ENCODE measurements at regions not wholly inside any gene's neighbourhood (a gene's known extent, or its start where the extent isn't known, plus 50 kb on each side); places are given as distances from the start of the nearest gene placed in this dataset.

DNA sequence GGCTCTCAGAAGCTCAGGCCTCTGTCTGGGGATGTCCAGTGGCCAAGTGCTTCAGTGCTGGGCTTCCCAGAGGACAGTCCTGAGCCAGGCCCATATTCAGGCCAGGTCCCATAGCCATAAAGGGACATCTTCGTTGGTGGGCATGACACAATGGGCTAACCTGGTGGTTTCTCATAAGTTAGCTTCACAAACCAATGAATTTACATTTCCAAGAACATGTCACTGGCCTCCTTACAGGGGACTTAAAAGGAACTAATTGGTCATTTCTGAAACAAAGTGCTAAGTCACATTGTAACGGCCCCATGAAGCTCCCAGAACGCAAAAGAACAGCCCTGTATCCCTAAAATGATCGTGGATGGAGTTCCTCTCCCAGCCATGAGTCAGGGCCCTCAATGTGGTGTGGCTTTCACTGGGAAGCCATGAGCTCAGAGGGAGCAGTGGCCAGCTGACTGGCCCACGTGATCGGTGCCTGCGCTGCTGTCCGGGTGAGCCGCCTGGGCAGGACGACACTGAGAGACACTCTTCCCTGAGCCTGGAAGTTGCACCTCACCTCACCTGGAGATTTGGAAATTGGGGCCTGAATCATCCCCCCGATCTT lies 163.7 kb upstream of the APCDD1 start:
- DNase-seq = peak; percentile 77

DNA sequence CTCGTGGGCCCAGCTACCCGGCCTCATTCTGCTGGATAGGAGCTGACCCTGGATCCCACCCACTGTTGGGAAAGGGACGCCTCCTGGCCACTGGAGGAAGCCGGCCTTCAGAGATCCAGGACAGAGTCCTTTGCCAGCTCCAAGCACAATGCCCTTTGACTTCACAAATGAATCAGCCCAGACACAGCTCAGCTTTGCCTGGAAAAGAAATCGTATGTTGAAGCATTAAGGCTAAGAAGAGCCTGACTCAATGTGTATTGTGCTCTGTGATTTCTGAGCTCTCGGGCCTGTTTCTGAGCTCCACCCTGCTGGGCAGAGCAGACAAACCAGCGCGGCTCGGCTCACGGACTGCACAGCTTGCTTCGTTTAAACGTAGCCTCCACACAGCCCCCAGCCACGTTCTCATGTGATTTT lies 162.9 kb upstream of the APCDD1 start:
- DNase-seq = no peak

DNA sequence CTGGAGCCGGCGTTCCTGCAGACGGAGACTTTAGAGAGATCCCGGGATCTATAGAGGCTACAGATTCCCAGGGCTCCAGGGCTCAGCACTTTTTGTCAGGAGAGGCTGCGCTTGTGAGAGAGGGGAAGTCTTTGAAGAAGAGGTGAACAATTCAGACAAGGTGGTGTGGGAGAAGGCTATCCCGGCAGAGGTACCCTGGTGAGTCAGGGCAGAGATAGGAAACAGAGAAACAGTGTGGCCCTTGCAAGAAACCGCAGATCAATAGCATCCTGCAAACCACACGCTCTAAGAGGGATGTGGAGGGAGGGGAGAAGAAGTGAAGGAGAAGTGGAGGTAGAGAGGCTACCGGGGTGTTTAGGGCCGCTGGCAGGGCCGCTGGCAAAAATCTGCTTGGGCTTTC lies 160.5 kb upstream of the APCDD1 start:
- DNase-seq = no peak

DNA sequence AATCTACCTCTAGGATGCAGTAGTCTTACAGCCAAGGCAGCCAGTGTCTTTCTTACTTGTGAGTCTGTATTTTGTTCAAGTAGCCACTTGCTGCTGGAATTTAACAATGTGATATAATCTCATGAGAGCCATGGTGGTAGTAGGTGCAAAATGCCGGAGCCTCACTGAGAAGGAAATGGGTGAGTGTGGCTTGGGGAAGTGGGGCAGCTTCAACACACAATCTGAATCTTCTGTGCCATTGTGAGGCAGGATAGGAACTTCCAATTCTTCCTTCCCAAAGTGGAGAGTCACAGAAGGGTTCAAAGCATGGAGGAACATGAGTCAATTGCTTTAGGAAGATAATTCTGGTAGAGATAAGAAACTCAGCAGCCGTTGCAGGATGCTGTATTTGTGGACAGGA lies 158.7 kb upstream of the APCDD1 start:
- DNase-seq = no peak

DNA sequence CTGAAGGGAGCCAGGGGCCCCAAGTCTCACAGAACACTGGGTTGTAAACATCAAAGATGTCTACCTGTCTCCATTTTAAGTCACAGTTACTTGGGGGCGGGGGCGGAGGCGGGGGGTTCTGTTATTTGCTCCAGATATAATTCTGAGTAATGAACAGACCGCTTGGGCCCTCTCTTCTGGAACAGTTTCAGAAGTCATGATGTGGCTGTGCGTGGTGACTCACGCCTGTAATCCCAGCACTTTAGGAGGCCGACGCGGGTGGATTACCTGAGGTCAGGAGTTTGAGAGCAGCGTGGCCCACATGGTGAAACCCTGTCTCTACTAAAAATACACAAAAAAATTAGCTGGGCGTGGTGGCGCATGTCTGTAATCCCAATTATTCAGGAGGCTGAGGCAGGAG lies 157.9 kb upstream of the APCDD1 start:
- DNase-seq = no peak

DNA sequence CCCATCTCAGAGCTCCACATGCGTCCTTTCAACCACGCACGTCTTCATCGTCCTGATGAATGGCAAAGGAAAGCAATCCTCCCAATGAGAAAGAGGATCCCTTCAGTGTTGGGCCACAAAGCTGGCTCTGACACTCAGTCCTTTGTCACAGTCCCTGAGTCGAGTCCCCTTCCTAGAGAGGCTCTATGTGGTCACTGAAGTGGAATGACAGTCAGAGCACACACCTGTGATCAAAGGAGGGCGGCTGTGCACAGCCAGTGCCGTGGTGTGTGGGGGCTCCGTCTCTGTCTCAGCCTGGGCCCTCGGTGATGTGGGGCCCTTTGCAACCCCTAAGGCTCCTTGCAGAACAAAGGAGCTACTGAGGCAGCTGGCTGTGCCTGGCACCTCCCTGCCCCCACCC lies 157.3 kb upstream of the APCDD1 start:
- no peak for DNase-seq

DNA sequence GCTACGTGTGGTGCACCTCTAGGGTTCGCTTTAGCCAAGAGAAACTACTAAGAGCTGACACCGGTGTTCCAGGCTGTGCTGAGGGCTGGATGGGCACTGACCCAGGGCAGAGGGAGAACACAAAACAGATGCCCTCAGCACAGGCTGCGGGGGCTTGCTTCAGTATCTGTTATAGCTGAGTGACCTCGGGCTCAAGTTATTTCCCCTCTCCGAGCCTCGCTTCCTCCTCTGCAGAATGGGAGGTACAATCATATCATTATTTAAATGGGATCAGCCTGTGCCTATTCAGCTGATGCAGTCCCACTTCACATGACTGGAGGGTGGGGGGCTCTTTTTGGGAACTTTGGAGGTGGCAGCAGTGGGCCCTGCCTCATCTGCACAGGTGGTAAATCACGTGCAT lies 156.1 kb upstream of the APCDD1 start:
- DNase-seq = no peak

DNA sequence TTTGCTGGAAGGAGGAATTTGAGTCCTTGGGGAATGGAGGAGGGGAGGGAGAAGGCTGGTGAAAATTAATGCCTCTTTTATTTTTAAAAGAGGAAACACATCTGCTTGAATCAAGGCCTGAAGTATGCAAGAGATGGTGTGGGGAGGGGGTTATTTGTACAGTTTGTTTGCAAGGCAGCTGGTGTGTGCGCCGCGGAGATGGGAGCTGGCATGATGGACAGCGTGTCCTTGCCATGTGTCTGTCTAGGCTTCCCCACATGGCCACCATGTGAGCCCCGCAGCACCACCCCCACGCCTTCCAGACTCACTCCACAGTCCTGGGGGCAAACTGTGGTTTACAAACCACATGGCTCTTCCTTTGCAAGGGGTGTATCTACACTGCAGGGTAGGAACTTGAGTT lies 154.8 kb upstream of the APCDD1 start:
- DNase-seq = no peak

DNA sequence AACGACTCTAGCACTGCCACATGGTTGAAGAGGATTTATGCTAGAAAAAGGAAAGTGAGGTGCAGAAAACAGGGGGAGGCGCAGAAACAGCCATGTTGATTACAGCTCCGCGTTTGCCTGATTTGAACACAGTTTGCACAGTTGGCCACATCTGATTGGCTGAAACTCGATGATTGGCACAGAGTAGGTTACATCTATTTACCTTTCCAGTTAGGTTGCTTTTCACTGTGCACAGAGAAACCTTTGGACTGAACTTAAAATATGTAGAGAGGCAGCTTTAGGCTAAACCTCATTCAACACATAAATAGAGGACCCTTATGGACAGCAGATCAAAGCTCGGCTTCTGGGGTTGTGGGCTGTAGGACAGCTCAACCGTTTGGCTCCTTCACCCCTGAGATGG lies 153.7 kb upstream of the APCDD1 start:
- no peak for DNase-seq

DNA sequence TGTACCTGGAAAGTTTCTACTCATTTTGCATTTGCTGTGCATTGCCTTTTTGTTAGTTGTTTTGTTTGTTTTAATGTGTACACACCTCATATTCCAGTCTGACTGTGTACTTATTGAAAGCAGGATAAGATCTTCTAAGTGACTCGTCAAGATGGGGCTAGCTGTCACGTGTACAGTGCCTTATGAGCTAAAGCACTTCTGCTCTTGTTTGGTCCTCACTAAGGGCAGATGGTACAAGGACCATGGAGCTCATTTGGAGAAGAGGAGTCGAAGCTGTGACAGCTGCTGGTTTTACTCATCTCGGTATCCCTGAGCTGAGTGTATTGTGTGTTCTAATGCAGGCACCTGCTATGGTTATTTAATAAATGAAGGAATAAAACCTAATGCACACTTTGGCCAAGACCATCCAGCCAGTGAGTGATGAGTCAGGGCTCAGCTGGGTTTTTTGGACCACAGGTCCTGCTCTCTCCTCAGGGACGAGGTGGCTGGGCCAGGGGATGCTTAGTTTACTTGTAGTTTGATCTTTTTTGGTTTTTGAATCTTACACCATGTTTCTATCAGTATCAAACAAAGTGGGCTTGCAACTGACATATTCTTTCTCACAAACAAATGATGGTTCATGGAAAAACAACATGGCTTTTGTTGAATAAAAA lies 152.5 kb upstream of the APCDD1 start:
- no peak for DNase-seq

DNA sequence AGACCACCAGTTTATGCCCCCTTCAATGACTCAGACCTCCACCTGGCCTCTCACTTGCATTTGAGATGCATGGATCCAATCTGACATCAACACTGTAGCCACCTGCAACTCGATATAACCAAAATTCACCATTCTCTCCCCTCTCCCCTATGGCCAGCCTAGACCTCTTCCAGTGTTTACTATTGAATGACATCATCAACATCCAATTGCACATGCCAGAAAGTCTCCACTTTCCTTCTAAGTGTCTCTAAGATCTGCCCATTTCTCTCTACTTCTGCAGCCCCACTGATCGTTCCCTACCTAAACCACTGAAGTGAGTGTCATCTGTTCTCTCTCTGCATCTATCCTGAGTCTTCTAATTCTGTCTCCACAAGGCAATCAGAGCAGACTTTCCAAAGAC lies 151.3 kb upstream of the APCDD1 start:
- no peak for DNase-seq

DNA sequence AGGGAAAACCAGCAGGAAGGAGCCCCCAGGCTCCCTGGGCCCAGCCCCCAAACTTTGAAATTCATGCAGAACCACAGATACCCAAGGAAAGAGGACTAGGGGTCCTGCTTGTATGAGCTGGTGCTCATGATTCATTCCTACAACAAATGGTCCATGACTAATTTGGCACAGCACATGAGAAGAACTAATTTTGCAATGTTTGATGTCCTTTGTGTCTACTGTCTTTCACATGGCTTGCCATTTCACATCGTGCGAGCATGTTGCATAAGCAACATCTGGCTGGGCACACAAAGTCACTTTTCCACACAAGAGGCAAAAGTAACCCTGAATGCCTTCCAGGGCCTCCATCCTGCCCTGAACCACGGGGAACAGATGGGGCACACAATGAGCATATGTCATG lies 149.6 kb upstream of the APCDD1 start:
- peak; percentile 86 for DNase-seq

DNA sequence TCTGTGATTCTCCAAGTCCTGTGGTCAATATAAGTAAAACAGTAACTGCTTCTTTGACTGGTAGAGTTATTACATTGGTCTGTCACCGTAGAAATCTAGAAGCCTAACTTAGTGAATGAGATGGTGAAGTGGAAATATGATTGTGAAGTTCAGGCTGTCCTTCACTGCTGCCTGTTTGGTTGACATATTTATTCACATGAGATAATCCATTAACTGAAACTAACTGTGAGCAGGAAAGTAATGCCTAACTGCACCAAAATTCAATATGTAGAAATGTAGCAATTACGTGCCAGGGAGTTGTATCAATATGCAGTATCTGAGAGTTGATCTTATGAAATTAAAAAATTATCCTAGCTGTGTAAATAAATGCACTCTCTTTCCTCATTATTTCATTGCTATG lies 147.7 kb upstream of the APCDD1 start:
- no peak for DNase-seq

DNA sequence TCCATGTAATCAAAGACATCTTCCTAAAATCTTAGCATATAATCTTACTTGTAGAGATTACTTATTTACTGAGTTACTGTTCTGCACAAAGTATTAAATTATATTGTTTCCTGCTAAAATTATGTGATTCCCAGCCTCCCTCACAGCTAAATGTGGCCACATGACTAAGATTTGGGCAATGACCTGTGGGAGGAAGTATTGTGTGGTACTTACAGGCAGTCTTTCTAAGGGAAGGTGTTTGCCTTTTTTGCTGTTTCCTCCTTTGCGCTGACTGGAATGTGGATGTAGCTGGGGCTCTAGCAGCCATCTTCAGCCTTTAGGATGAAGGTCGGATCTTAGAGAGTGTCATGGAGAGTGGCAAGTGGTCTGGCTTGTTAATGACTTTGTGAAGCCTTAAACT lies 146.3 kb upstream of the APCDD1 start:
- peak; percentile 44 for DNase-seq

DNA sequence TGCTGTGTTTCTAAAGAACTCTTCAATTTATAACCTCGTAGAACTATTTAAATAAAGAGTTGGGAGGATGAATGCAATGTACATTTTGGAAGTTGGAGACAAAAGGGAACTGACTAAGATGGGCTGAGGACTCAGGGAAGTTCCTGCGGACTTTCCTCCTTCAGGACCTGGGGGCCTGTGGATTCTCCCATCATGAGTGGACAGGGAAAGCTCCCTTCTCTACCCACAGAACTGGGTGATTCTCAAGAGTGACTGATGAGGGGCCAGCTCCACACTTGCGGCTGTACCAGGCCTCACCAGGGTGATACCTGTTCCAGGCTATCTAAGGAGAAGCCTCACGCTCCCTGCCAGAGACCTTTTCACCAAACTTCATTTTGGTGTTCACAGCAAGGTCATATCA lies 143.8 kb upstream of the APCDD1 start:
- no peak for DNase-seq

DNA sequence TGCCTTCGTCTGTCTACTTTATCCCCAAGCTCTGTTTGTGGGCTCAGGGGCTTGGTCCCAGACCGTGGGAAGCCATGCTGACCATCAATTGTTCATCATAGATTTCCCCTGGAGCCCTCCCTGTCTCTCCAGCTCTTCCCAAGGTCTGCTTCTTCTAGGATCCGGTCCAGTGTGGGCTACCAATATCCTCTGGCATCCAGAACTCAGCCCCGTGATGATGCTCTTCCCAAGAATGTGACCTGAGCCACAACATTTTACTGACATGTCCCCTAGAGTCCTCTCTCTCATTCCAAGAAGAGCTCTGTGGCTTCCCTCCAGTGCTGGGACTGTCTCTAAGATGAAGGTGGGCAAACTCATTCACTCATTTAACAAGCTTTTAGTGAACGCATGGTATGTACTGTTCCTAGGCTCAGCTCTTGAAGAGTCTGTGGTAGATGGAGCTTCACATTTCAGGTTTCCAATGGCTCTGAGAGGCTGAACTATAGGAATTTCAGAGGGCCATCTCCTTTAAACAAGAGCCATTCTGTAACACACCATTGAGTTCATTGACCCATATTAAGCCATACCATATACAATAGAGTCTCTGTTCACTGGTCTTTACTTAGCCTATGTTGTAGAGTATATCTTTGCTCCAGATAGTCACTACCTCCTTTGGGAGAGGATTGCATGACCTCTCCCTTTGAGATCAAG lies 142.0 kb upstream of the APCDD1 start:
- DNase-seq = no peak

DNA sequence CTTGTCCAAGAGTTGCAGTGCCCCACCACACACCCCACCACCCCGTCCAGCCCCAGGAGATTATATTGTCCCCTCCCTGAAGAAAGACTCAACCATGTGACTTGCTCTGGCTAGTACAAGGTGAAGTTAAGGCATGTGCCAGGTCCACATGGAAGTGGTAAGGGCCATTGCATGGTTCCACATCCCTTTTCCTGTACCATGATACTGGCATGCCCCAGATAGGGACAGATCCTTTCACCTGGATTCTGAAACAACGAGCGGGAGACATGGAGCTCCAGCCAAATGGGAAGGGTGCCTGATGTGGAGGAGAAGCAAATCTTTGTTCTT lies 141.5 kb upstream of the APCDD1 start:
- DNase-seq = no peak

DNA sequence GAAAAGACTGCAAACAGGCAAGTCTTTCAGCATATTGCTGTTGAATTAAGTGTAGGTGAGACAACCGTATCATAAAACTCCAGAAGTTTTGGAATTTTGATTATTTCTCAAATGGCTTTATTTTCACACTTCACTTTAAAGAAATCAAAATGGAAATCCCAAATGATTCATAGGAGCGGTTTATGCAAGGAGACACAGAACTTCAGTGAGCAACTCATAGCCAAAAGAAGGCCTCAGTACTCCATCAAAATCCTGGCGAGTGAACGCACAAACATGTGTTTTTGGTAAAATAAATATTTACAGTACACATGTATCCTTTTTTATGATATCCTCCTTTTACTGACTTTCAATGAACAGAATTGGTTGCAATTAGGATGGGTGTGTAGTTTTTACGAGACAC lies 140.4 kb upstream of the APCDD1 start:
- no peak for DNase-seq

DNA sequence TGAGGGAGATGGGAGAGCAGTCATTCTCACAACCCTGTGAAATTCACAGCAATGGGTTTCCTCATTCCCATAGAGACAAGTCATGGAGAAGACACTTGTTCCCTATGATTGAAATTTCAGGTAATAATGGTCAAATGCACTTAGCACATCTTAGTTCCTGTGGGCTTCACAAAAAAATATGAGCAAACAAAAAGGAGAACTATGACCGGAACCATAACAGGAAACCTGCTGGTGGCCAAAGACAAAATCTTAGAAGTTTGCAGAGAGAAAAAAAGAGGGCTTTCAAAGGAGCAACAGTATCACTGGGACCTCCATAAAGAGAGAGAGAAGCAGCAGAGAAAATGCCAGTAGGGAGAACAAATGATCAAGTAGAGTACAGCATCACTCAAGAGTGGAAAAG lies 138.9 kb upstream of the APCDD1 start:
- no peak for DNase-seq

DNA sequence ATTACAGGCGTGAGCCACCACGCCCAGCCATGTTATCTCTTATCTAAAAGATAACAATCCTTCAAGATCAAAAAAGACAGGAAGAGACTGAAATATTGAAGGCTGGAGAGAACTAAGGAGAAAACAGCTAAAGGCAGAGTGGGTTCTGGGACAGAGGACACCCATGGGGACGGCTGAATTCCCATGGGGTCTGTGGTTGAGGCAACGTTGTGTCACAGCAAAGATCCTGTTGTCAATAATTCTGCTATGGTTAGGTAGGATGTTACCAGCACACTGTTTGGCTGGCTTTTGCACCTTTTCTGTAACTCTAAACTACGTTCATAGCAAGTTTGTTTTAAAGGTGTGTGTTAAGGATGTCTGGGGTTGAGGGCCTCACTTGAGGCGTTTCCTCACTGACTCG lies 137.7 kb upstream of the APCDD1 start:
- DNase-seq = no peak

DNA sequence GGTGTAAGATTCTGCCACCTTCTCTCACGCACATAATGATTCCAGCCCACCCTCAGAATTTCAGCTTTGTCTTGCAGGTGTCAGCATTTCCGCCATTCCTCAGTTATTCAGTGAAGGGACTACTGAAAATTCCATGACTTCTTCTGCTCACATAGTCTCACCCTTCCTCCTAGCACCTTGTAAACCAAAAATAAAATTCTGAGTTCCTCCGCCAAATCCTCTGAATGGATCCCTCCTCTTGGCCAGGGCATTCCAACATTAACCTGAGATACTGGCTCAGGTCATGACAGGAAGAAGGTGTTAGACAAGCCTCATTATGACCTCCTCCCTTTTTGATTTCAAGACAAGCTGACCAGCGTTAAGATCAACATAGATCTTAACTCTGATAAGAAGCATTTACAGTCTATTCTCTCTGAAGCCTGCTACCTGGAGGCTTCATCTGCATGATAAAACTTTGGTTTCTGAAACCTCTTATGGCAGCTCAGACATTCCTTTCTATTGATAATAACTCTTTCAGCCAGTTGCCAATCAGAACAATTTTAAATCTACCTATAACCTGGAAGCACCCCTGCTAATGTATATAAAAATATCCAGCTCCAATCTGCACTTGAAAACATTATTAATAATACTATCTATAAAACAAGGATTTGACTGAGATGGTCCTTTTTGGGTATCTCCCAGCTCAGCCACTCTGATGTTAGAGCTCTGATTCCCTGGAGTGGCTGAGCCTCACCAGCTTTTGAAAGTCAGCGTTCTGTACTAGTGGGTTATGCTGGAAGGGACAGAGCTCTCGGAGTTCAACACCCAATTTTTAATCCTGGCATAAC lies 136.4 kb upstream of the APCDD1 start:
- no peak for DNase-seq

DNA sequence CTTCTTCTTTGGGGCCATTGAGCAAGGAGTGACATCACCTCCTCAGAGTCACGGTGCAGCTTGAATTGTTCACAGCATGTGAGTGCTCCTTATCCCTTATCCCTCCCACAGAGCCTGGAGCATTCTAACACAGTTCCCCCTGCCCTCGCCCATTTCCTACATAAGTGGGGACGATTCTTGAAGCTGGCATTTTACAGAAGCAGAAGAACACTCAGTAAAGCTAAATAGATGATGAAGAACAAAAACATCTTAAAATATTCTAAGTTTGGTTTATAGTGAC lies 135.8 kb upstream of the APCDD1 start:
- peak; percentile 70 for DNase-seq

DNA sequence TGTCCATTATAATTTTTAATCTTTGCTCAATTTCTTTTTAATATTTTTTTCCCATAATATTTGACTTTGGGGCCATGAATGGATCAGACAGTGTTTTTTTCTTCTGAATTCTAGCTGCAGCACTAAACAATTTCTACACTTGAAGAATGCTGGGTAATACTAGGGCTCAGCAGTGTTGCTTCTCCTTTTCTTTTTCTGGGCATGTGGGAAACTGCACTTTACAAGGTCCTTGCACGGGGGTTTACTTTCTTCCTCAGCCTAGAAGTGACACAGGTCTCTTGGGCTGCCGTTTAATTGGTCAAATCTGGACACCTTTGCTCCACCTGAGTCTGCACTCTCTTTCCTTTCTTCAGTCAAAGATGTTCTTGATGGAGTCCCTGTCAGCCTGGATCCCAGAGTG lies 135.4 kb upstream of the APCDD1 start:
- DNase-seq = no peak

DNA sequence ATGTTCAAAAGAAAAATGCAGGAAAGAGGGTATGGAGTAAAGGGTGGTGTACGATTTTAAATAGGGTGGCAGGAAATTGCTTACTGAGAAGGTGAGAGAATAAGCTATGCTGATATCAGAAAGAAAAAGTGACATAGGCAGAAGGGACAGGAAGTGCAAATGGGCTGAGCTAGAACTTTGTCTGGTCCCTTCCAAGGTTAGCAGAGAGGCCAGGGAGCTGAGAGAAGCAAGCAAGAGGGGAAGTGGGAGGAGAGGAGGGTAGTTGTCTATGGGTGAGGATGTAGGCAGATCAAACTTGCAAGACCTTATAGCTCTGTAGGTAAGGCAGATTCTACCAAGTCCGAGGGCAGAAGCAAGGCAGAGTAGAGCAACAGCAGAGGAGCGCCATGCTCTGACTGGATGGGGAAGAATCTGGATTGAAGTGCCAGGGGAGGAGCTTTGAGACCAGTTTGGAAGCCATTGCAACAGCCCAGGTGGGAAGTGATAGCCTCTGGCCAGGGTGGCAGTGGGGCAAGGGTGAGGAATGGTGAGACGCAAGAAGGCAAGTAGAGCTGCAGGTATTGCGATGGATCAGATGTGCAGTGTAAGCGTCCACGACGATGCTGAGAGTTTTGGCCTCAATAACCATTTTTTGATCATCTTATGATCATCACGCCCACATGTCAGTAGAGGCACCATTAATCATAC lies 134.4 kb upstream of the APCDD1 start:
- DNase-seq = no peak
